ENCODE measurements at regions not wholly inside any gene's neighbourhood (a gene's known extent, or its start where the extent isn't known, plus 50 kb on each side); places are given as distances from the start of the nearest gene placed in this dataset.

DNA sequence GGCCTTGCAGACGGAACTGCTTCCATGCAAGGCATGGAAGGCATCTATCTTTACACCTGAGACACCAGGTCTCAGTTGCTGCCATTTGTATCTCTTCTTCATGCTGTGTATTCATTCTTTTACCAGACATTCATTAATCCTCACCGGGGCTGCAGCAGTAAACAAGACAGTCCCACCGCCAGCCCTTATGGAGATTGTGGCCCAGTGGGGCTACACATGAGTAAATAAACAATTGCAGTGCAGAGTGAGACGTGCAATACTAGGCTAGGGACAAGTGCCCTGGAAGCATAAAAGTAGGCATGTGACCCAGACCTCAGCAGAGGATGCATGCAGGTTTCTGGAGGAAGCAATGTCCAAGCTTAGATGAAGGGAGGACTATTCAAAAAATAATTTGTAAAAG lies 497.6 kb upstream of the KLHL29 start:
- TF ChIP-seq, protein P1, sequence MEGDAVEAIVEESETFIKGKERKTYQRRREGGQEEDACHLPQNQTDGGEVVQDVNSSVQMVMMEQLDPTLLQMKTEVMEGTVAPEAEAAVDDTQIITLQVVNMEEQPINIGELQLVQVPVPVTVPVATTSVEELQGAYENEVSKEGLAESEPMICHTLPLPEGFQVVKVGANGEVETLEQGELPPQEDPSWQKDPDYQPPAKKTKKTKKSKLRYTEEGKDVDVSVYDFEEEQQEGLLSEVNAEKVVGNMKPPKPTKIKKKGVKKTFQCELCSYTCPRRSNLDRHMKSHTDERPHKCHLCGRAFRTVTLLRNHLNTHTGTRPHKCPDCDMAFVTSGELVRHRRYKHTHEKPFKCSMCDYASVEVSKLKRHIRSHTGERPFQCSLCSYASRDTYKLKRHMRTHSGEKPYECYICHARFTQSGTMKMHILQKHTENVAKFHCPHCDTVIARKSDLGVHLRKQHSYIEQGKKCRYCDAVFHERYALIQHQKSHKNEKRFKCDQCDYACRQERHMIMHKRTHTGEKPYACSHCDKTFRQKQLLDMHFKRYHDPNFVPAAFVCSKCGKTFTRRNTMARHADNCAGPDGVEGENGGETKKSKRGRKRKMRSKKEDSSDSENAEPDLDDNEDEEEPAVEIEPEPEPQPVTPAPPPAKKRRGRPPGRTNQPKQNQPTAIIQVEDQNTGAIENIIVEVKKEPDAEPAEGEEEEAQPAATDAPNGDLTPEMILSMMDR (IDR thresholded peaks at IDR 0.05; ENCODE audit: insufficient read depth in 1 of 2, low read depth in 1 of 2, low read length in 1 of 2, severe bottlenecking in 1 of 2, unreplicated experiment in 1 of 2) = no peak
- H3K27me3 Mint-ChIP-seq (ENCODE audit: insufficient read depth, unreplicated experiment) = peaks cover 8% of the 10 kb centered on the region
- intact Hi-C loops (cut with micrococcal nuclease; ENCODE audit: unreplicated experiment) = no loop called here
- BruUV-seq (replicated peaks) = no TSS peak
- Histone ChIP-seq H3K9me3 (no peaks in the 10 kb centered on the region), H3K36me3 (ENCODE audit: control insufficient read depth, insufficient read depth, low read length) (no peaks in the 10 kb centered on the region), H3K27me3 (replicated peaks; ENCODE audit: control insufficient read depth, insufficient read depth, low read length) (no peaks in the 10 kb centered on the region), H3K4me3 (ENCODE audit: low read depth, low read length) (no peak overlapping the region), H3K4me1 (no peaks in the 10 kb centered on the region)
- H3K4me3 Mint-ChIP-seq (ENCODE audit: unreplicated experiment) = no peak overlapping the region
- no peaks in the 10 kb centered on the region for H3K4me1 Mint-ChIP-seq (ENCODE audit: low read depth, unreplicated experiment)
- H3K27ac Mint-ChIP-seq (ENCODE audit: unreplicated experiment) = no peak overlapping the region
- ChIA-PET CTCF (no interaction called here), POLR2A (no interaction called here)
- no peaks in the 10 kb centered on the region for H3K36me3 Mint-ChIP-seq (ENCODE audit: insufficient read depth, unreplicated experiment)
- H3K9me3 Mint-ChIP-seq (ENCODE audit: unreplicated experiment) = no peaks in the 10 kb centered on the region
- DNase-seq = no peak

DNA sequence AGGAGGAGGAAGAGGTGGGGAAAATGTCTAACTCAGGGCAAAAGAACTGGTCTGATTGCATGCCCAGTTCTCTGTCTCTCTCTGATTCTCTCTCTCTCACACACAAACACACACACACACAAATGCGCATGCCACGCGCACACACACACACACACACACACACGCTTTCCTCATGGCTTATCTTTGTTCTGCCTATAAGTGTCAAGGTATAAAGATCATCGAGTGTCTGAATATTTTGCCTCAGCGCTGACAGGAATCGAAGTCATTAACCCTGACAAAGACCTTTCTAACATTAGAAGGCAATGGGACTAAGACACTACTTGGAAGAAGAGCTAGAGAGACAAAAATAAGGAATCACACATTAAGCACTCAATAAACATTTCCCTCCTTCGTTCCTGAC lies 497.1 kb upstream of the KLHL29 start:
- H3K4me1 Mint-ChIP-seq (ENCODE audit: low read depth, unreplicated experiment) = no peaks in the 10 kb centered on the region
- H3K36me3 ChIP-seq (ENCODE audit: control insufficient read depth, insufficient read depth, low read length) = no peaks in the 10 kb centered on the region
- H3K27me3 ChIP-seq (replicated peaks; ENCODE audit: control insufficient read depth, insufficient read depth, low read length) = no peaks in the 10 kb centered on the region
- H3K9me3 ChIP-seq = no peaks in the 10 kb centered on the region
- no peaks in the 10 kb centered on the region for H3K9me3 Mint-ChIP-seq (ENCODE audit: unreplicated experiment)
- H3K4me3 ChIP-seq (ENCODE audit: low read depth, low read length) = no peak overlapping the region
- ChIA-PET CTCF (no interaction called here), POLR2A (no interaction called here)
- intact Hi-C loops (cut with micrococcal nuclease; ENCODE audit: unreplicated experiment) = no loop called here
- no peak overlapping the region for H3K27ac Mint-ChIP-seq (ENCODE audit: unreplicated experiment)
- no peaks in the 10 kb centered on the region for H3K36me3 Mint-ChIP-seq (ENCODE audit: insufficient read depth, unreplicated experiment)
- no peaks in the 10 kb centered on the region for H3K4me1 ChIP-seq
- H3K4me3 Mint-ChIP-seq (ENCODE audit: unreplicated experiment) = no peak overlapping the region
- BruUV-seq (replicated peaks) = no TSS peak
- no peak for DNase-seq
- TF ChIP-seq, protein P1 (IDR thresholded peaks at IDR 0.05; ENCODE audit: insufficient read depth in 1 of 2, low read depth in 1 of 2, low read length in 1 of 2, severe bottlenecking in 1 of 2, unreplicated experiment in 1 of 2) = no peak
- peaks cover 8% of the 10 kb centered on the region for H3K27me3 Mint-ChIP-seq (ENCODE audit: insufficient read depth, unreplicated experiment)

DNA sequence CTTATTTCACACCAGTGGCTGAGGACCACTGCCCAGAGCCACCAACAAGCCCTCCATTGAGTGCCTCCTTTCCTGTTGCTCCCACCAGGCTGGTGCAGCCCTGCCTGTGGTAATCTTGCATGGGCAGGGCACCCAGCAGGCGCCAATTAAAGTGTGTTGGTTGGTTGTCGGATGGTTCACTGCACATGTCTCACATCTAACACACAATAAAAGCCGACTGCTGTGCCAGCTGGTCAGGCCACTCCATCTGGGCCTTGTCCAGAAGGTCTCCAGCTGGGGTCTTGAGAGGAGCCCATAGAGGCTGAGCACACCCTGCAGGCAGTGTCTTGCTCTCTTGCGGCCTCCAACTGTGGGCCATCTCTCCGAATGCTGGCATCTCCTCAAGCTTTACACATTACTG lies 494.8 kb upstream of the KLHL29 start:
- Mint-ChIP-seq H3K4me1 (ENCODE audit: low read depth, unreplicated experiment) (no peaks in the 10 kb centered on the region), H3K27me3 (ENCODE audit: insufficient read depth, unreplicated experiment) (peaks cover 12% of the 10 kb centered on the region), H3K27ac (ENCODE audit: unreplicated experiment) (no peak overlapping the region), H3K9me3 (ENCODE audit: unreplicated experiment) (no peaks in the 10 kb centered on the region), H3K36me3 (ENCODE audit: insufficient read depth, unreplicated experiment) (no peaks in the 10 kb centered on the region), H3K4me3 (ENCODE audit: unreplicated experiment) (no peak overlapping the region)
- DNase-seq = no peak
- H3K4me3 ChIP-seq (ENCODE audit: low read depth, low read length) = no peak overlapping the region
- no peaks in the 10 kb centered on the region for H3K4me1 ChIP-seq
- TF ChIP-seq, protein P1 (IDR thresholded peaks at IDR 0.05; ENCODE audit: insufficient read depth in 1 of 2, low read depth in 1 of 2, low read length in 1 of 2, severe bottlenecking in 1 of 2, unreplicated experiment in 1 of 2) = no peak
- no peaks in the 10 kb centered on the region for H3K9me3 ChIP-seq
- H3K36me3 ChIP-seq (ENCODE audit: control insufficient read depth, insufficient read depth, low read length) = no peaks in the 10 kb centered on the region
- H3K27me3 ChIP-seq (replicated peaks; ENCODE audit: control insufficient read depth, insufficient read depth, low read length) = no peaks in the 10 kb centered on the region
- POLR2A ChIA-PET = no interaction called here
- intact Hi-C loops (cut with micrococcal nuclease; ENCODE audit: unreplicated experiment) = no loop called here
- BruUV-seq (replicated peaks) = no TSS peak
- CTCF ChIA-PET = interaction anchor here (0.7 kb wide), 1 partner anchor 14 kb away, joined by 3 read pairs; no protein-coding TSS in a partner anchor

Measured in Caco-2 (cell line).